ENCODE measurements at regions not wholly inside any gene's neighbourhood (a gene's known extent, or its start where the extent isn't known, plus 50 kb on each side); places are given as distances from the start of the nearest gene placed in this dataset.

DNA sequence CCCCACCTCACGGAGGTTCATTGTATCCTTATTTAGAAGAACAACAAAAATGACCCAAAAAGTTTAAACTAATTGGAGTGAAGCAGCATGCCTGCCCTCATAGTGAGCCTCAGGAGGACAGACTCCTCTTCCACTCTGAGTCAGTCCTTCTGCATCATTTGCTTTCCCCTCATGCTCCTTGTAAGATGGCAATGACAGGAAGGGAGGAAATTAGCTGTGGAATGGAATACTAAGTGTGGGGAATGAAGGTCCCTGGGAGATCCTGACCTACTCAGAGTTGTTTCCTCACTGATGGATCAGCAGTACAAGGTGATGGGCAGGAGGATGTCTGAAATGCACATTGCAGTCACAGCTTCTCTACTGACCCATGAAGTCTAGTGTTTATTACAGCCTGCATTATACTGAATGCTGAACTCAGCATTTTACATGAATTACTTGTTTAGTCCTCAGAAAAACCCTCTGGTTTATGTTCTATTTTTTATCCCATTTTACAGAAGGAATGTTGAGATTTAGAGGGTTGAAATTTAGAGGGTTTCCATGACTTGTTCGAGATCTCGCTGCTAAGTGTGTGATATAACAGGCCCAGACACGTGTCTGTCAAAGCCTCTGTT, 212.0 kb upstream of the PCSK2 start:
- no peak for DNase-seq (ENCODE audit: low read depth)

DNA sequence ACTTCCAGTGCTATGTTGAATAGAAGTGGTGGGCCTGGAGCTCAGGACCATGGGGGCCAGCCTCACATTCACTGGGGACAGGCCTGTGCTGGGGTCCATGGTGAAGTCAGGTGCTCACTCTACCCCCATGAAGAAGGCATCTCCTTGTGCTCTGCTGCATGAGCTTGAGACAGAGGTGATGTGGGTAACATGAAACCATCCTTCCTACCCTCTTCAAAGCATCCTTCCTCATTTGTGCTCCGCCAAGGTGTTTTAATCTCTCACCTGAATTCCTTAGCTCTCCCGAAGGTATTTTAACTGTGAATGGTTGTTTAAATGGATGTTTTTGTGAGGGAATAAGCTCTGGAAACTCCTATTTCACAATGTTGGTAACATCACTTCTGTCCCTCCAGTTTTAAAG, 209.6 kb upstream of the PCSK2 start:
- no peak for DNase-seq (ENCODE audit: low read depth)

DNA sequence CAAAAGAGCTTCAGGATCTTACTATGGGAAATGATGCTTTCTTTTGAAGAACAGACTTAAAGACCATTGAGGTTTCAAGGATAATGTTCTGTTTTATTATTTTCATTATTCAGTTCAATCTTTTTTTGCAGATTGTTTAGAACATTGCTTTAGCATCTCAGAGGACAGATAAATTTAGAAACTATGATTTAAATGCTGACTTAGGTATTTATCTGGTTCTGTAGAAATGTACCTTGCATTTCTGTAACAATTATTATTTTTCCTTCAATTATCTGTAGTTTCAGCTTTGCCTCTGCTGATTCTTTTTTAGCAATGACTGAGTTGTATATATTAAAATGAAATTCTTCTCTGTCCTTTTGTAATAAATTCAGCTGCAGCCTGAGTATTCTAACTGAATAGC, 205.4 kb upstream of the PCSK2 start:
- DNase-seq (ENCODE audit: low read depth): no peak

DNA sequence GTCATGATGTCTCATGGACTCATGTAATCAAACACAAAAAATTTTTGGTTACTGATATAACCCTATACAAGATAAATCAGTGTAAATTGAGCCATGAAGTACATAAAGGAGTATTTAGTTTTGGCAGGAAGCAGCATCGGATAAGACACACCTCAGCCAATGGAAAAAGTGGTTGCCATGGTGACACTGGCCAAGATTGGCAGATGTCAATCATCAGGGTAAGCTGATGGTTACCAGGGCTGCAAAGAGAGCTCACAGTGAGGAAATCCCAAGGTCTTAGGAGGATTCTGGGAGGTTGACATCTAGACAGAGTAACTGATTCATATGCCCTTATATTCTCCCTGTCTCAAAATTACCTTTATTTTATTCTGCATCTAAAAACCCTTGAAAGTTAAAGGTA, 203.8 kb upstream of the PCSK2 start:
- no peak for DNase-seq (ENCODE audit: low read depth)

DNA sequence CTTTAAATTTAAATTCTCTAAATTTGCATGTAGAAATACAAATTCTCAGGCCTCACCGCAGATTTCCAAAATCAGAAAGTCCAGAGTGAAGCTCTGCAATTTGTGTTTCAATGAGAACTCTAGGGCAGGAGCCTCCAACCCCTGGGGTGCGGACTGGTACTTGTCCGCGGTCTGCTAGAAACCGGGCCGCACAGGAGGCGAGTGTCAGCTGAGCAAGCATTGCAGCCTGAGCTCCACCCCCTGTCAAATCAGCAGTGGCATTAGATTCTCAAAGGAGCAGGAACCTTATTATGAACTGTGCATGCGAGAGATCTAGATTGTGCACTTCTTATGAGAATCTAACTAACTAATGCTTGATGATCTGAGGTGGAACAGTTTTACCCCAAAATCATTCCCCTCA, 203.0 kb upstream of the PCSK2 start:
- no peak for DNase-seq (ENCODE audit: low read depth)

DNA sequence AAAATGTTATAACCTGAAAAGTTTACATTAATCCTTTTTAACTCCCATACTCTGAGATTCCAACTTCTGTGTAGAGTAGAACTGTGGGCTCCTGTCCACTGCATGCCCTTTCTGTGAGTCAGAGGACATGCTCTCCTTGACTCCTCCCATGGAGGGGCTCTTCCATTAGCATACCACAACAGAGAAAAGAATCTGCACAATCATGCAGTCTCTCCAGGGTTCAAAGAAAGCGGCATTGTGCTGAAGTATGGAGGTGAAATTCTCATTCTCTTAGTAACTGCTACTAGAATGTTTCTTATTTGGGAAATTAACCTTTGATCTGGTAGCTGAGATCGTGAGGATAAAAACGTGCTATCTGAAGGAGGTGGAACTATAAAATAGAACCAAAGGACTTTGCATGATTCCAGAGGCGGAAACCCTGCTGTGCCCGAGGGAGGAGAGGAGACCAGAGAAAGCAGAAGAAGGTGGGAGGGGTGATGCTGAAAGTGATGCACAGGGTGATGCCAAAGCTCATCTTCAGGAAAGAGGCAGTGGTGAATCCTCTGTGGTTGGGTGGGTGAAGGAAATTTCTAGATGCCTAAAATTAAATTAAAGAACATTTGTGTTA, 202.2 kb upstream of the PCSK2 start:
- DNase-seq (ENCODE audit: low read depth): no peak

DNA sequence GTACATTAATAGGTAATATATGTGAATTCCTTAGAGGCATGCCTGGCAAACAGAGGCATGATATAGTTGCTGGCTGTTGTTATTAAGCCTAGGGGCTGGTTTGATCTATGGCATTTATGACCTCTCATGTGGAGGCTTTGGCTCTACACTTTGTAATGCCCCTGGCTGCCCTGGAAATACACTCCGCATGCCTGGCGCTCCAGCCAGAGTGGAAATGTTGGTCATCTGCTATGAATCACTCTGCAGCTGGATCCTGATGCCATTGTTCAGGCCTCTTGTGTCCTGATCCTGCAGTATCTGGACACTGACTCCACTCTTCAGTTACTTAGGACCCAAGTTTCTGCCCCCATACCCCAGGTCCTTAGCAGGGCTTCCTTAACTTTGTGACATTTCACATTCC, 200.5 kb upstream of the PCSK2 start:
- no peak for DNase-seq (ENCODE audit: low read depth)

DNA sequence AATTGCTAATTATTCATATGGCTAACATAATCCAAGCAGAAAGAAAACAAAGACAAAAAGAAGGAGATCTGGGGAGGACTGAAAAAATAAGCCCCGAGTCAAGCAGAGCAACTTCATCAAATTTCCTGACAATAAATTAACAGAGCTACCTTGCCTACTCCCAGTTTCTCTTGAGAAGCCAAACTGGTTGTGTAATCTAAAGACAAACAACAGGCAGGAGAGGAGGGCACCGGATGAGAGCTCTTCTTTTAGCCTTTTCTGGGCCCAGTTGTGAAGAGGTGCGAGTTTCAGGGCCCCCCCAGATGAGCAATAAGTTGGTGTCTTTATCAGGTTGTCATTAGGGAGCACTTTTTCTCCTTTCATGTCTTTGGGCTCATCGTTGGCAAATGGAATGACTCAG, 197.1 kb upstream of the PCSK2 start:
- no peak for DNase-seq (ENCODE audit: low read depth)

DNA sequence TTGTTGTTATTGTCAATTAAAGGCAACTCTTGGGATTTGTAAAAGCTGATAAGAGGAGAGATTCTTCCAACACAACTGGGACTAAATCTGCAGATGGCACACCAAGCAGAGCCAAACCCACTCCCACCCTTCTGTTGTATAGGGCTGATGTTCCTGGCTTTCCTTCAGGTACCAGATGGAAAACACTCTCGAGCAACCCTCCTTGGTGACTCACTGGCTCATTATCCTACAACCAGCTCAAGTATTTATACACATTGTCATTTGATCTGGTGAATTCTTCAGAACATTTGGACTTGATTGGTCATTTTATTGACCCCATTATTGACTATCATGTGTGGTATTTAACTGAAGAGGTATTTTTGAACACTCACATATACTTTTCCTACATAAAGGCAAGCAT, 190.3 kb upstream of the PCSK2 start:
- DNase-seq (ENCODE audit: low read depth): no peak

DNA sequence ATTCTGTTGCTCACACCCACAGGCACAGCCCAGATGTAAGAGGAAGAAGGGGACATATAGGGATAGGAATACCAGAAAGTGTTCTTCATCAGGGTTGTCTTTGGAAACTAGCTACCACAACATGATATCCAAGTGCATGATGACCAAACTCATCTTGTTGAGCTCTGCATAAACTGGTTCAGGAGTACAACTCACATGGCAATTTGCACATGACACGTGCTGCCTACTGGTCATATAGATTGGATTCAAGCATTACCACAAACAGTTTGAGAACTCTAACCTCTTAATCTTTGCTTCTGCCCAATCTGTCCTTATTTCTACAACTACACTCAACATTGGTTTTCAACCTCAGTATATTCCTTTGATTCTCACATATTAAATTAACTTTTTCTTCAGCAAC, 184.7 kb upstream of the PCSK2 start:
- DNase-seq (ENCODE audit: low read depth): no peak

DNA sequence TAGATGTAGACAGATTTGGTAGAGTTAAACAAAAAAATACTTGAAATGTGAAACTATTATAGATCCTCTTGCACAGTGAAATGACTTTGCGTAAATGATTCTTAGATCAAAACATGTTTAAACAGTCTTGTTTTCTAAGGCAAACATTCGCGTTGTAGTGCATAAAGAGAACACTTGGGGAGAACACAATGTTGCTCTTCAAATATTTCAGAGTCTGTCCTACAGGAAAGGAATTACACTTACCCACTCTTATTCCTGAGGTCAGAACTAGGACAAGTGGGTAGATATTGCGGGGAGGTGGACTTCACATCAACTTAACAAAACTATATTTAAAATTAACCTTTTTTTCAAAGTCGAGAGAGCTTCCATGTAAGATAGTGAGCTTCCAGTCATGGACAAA, 183.5 kb upstream of the PCSK2 start:
- no peak for DNase-seq (ENCODE audit: low read depth)

DNA sequence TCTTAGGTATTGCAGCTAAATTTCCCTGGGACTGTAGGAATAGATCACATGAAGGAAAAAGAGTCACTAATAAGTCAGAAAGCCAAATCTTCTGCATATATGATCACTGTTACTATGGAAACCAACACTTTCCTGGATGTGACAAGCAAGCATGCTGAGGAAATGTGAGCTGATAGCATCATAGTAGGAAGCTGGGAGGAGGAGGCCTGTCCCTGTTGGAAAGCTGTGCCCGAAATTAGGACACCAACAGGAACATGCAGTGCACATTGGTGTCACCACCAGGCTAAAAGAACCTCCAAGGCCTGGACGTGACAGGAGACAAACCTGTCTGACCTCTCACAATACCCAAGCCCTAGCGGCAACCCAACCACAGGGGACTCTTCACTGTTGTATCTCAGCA, 181.9 kb upstream of the PCSK2 start:
- DNase-seq (ENCODE audit: low read depth): no peak

DNA sequence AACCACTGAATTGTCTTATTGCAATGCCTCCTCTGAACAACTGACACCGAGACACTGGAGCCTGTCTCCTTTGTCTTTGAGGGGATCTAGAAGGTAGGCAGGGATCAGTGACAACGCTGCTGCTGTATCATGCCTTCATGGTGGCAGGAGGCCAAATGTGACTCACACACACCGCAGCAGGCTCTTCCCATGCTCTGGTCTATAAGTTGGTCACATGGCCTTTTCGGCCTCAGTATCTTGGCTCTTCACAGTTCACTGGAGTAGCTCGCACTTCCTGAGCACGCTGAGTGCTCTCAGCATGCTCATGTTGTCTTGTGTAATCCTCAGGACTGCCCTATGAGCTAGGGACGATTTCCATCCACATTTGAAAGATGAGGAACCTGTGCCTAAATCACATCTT, 167.4 kb upstream of the PCSK2 start:
- no peak for DNase-seq (ENCODE audit: low read depth)

DNA sequence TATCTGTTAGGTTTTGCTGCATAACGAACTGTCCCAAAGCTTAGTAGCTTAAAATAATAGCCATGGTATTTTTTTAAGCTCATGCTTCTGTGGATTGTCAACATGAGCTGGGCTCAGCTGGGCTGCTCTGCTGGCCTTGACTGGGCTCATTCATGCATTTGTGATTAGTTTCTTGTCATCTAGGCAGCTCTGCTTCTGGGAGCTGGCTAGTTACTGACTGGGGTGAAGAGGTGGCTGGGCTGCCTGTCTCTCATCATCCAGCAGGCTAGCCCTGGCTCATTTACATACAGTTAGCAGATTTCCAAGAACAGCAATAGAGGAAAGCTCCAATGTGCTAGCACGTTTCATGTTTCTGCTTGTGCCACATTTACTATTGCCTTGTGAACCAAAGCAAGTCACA, 165.1 kb upstream of the PCSK2 start:
- no peak for DNase-seq (ENCODE audit: low read depth)

DNA sequence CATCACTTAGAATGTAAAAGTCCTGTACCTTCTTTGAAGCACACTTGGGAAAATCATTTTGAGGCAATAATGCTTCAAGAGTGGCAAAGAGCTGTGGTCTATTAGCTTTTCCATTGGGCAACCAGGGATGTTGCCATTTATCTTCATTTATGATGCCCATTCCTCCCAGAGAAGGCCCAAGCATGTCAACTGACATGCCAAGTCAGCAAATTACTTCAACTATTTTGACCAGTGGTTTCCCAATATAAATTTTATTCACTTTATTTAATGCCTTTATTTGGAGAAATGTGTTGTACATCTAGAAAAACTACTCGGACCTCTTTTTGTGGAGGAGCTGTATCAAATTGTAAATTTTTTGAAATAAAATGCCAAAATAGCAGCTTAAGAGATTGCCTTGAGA, 164.1 kb upstream of the PCSK2 start:
- no peak for DNase-seq (ENCODE audit: low read depth)

DNA sequence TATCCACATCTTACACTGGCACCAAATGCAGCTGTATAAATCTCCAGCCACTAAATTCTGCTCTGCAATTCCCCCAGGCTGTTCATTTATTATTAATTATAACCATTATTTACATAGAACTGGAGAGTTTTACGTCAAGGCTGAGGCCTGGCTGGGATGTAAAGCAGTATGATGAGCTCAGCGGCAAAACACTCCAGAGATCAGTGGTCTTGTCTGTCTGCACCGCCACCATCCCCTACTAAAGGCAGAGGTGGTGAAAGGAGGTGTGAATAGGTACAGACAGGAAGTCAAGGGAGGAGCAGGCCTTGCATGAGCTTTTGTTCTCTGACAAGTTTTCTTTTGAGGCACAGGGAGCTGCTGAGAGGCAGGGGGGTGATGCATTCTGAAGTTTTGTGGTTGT, 159.9 kb upstream of the PCSK2 start:
- DNase-seq (ENCODE audit: low read depth): no peak

DNA sequence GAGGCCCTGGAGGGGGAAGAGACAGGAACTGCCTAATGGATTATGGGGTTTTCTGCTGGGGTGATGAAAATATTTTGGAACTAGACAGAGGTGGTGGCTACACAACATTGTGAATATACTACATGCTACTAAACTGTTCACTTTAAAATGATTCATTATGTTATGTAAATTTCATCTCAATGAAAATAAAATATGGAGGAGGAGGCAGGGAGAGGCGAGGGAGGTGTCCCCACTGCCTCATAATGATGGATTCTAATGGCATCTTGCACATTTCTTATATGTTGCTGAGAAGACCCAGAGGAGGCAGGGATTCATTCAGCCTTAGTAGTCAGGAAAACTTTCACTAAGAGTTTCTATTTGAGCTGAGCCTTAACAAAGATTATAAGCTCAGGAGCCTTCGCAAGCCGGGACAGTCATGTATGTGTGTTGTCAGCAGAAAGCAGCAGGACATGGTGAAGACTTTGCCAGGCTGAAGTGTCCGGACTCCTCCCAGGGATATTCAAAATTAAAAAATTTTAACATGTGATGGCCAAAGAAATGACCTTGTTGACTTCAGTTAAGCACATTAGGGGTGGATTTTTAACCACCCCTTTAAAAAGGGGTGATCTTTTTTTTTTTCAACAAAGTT, 158.6 kb upstream of the PCSK2 start:
- DNase-seq (ENCODE audit: low read depth): no peak

DNA sequence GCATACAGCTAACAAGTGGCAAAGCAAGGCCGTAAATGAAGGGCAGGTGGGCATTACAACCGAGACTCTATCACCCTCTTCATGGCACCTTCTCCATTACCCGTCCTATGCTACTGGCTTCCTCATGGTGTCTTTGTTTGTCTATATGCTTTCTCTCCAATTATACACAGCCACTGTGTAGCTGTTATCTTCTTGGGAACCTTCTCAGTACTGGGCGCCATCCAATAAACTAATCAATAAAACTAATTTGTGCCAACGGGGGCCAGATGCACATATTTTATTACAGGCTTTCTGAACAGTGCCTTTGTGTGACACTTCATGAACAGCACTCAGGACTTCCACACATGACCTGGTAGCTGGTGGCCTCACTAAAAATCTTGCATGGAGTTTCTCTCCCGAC, 149.8 kb upstream of the PCSK2 start:
- DNase-seq (ENCODE audit: low read depth): no peak

DNA sequence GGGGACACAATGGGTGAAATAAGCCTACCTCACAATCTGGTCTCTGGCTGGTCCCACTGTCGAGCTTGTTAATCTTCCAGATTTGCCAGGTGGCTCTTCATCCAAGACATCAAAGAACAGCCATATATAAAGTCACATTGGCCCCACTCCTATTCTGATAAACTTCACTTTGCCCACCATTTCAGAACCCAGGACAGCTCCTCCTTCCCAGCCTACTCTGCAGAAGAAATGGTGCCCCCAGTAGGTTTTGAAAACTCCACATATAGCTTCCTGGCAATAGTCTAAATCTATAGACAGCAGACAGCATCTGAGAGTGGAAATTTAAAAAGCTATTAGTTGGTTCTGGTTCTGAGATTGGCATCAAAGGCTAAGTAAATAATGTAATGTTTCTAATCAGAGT, 143.1 kb upstream of the PCSK2 start:
- no peak for DNase-seq (ENCODE audit: low read depth)

DNA sequence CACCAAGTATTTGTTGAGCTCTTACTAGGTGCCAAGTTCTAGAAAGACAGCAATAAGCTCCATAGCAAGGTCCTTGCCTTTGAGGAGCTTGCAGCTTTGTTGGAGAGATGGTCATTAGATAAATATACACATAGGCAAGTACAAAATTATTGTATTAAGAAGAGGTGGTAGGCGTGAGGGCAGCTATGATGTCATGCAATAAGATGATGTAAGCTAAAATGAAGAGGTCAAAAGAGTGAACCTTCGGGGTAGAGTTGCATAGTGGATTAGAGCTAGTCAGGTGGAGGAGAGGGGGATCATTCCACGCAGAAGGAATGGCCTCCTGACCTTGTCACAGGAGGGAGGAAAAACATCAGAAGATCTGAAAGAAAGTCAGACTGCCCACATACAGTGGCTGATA, 141.9 kb upstream of the PCSK2 start:
- DNase-seq (ENCODE audit: low read depth): no peak

DNA sequence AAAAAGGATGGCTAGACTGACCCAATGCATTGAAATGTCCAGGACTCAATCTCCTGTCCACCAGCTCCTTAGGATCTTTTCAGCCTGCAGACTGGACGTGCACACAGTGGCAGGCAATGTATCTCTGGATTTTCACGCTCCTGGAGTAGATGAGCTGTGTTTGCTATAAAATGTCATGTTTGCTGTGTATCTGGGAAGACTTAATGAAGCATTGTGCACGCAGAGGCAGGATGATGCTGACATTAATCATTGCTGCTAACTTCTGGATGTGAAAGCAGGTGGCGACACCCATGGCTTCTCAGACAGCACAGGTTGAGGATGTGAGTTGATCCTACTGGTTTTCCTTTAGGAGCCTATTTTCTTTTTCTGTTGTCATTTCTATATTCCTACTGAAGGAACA, 133.1 kb upstream of the PCSK2 start:
- no peak for DNase-seq (ENCODE audit: low read depth)

DNA sequence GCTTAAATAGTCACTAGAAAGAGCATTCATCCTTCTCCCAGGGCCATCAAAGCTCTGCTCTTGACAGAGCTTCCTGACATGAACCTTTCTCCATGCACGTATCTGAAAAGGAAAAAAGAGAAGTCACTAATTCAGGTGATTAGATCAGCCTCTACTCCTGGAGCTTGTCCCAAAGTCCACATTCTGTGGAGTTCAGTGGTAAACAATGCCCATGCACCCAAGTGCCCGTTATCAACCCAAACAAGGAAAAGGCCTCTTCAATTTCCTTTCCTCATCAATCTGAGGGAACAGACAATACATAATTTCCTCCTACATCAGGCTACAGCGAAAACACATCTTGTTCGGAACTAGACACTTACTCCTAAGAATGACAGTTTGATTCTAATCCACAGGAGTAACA, 129.2 kb upstream of the PCSK2 start:
- DNase-seq (ENCODE audit: low read depth): no peak

DNA sequence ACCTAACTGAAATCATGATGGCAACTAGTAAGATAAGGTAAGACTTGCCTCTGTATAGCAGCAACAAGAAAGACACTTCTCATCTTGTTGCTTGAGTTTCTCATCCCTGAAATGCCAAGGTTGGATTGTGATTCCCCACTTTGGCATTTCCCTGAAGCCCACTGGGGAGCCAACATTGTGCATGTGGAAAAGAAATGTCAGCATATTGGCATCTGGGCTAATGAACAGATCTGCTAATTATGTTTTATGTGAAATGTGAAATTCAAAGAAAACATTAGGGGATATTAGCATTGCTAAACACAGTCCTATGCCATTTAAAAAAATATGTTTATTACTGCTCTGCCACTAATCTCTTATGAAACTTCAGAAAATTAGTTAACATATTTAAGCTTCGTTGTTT, 126.3 kb upstream of the PCSK2 start:
- no peak for DNase-seq (ENCODE audit: low read depth)

DNA sequence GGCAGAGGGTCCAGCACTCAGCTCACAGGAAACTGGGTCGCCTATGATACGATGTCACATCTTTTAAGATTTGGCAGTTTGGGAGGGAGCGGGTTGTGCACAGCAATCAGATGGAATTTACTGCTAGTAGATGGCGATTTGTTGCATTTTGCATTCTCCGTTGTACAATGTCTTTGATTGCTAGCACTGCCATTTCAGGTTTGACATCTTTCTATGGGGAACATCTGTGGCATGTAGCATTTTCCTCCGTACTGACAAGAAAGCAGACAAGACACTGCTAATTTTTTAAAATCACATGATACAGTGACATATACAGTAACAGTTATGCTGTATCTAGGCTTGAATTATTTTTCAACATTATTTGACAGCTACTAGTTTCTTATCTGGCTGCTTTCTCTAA, 119.7 kb upstream of the PCSK2 start:
- no peak for DNase-seq (ENCODE audit: low read depth)

Measured in forelimb muscle (tissue), 1 donor.